Fibroblast of peridontal ligament (primary cell): ENCODE measurements at regions not wholly inside any gene's neighbourhood (a gene's known extent, or its start where the extent isn't known, plus 50 kb on each side); places are given as distances from the start of the nearest gene placed in this dataset.
A peak's percentile ranks its signal among the peaks of the same experiment; 100 is the strongest.

Experiments
- DNase-seq: peaks from one replicate; pipeline ENCODE4 v3.0.0-alpha.2; 2010; ENCODE audit errors: extremely low read depth

GRCh38 chr10:36236931-36237330 lies 594.8 kb upstream of the FZD8 start:
- no peak for DNase-seq

GRCh38 chr10:36236341-36236740 lies 594.2 kb upstream of the FZD8 start:
- no peak for DNase-seq

- DNase-seq: no peak
Observed at GRCh38 chr10:36232935-36233334, 590.8 kb upstream of the FZD8 start.

GRCh38 chr10:36224431-36224985 lies 582.4 kb upstream of the FZD8 start:
- peak; percentile 55 for DNase-seq

GRCh38 chr10:36221101-36221500 lies 579.0 kb upstream of the FZD8 start:
- DNase-seq: no peak

- DNase-seq: no peak
Observed at GRCh38 chr10:36220151-36220550, 578.1 kb upstream of the FZD8 start.

GRCh38 chr10:36211856-36212255 lies 569.8 kb upstream of the FZD8 start:
- DNase-seq: no peak

- DNase-seq: no peak
Observed at GRCh38 chr10:36209480-36209879, 567.4 kb upstream of the FZD8 start.

GRCh38 chr10:36202881-36203280 lies 560.8 kb upstream of the FZD8 start:
- DNase-seq: no peak

GRCh38 chr10:36200577-36200976 lies 558.5 kb upstream of the FZD8 start:
- DNase-seq: no peak

GRCh38 chr10:36198322-36198721 lies 556.2 kb upstream of the FZD8 start:
- no peak for DNase-seq

GRCh38 chr10:36195364-36195763 lies 553.3 kb upstream of the FZD8 start:
- no peak for DNase-seq

GRCh38 chr10:36194276-36194675 lies 552.2 kb upstream of the FZD8 start:
- no peak for DNase-seq

GRCh38 chr10:36191009-36191408 lies 548.9 kb upstream of the FZD8 start:
- no peak for DNase-seq

GRCh38 chr10:36188461-36188860 lies 546.4 kb upstream of the FZD8 start:
- no peak for DNase-seq

- no peak for DNase-seq
Observed at GRCh38 chr10:36188080-36188453, 546.0 kb upstream of the FZD8 start.

GRCh38 chr10:36187380-36188079 lies 545.4 kb upstream of the FZD8 start:
- no peak for DNase-seq

GRCh38 chr10:36185097-36185496 lies 543.0 kb upstream of the FZD8 start:
- DNase-seq: no peak

- no peak for DNase-seq
Observed at GRCh38 chr10:36183726-36184125, 541.6 kb upstream of the FZD8 start.

- DNase-seq: no peak
Observed at GRCh38 chr10:36183056-36183455, 541.0 kb upstream of the FZD8 start.

GRCh38 chr10:36182606-36183005 lies 540.5 kb upstream of the FZD8 start:
- no peak for DNase-seq

GRCh38 chr10:36182179-36182566 lies 540.1 kb upstream of the FZD8 start:
- peak; percentile 31 for DNase-seq

GRCh38 chr10:36181426-36182178 lies 539.5 kb upstream of the FZD8 start:
- peak; percentile 85 for DNase-seq
